IPS DF 6.9 (cell line): ENCODE measurements at regions not wholly inside any gene's neighbourhood (a gene's known extent, or its start where the extent isn't known, plus 50 kb on each side); places are given as distances from the start of the nearest gene placed in this dataset.

ENCODE experiments used
- DNase-seq: peaks from one replicate; pipeline ENCODE4 v3.0.0-alpha.2; 2013; ENCODE audit warnings: low read depth, low spot score
- H3K27ac ChIP-seq: one replicate; pipeline ENCODE4 v1.5.1; 2013; ENCODE audit warnings: low read length, control low read depth
- H3K27me3 ChIP-seq: 2 replicates; pipeline ENCODE4 v1.6.1; 2013; ENCODE audit warnings: mild to moderate bottlenecking, low read length; ENCODE audit not compliant: control insufficient read depth, insufficient read depth
- H3K36me3 ChIP-seq: 2 replicates; pipeline ENCODE4 v1.6.1; 2013; ENCODE audit warnings: low read length; ENCODE audit not compliant: control insufficient read depth, insufficient read depth
- H3K4me1 ChIP-seq: 2 replicates; pipeline ENCODE4 v1.6.1; 2013; ENCODE audit warnings: low read length; ENCODE audit not compliant: control insufficient read depth, insufficient read depth
- H3K4me3 ChIP-seq: 2 replicates; pipeline ENCODE4 v1.5.1; 2013; ENCODE audit warnings: mild to moderate bottlenecking, low read length
- H3K9me3 ChIP-seq: 2 replicates; pipeline ENCODE4 v1.6.1; 2013; ENCODE audit warnings: low read length, inconsistent platforms; ENCODE audit not compliant: control insufficient read depth, insufficient read depth
- WGBS: extraction: QIAGEN DNeasy Blood & Tissue Kit; methylation state at CpG from one replicate; pipeline ENCODE4 v1.1.7; 2013; ENCODE audit warnings: mixed read lengths, missing lambda C conversion rate; ENCODE audit not compliant: insufficient read length, insufficient coverage; 5-methylcytosine and 5-hydroxymethylcytosine counted together

DNA sequence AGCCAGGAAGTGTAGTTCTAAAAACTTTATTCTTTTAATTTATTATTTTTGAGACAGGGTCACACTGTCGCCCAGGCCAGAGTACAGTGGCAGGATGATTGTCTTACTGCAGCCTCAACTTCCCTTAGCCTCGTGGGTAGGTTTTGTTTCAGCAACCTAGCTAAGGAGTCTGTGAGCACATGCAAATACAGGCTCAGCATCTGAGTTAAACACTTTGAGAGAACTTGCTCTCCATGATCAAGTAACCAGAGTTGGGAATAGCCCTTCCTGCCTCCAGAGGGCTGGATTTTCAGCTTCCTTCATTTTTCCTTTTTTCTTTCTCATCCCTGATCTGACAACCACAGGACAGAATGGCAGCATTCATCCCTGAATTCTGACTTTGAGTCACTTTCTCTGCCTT is 871.3 kb downstream of the GALC start:
- Histone ChIP-seq H3K4me3 (no peak overlapping the region), H3K36me3 (no peaks in the 10 kb centered on the region), H3K27ac (no peak overlapping the region), H3K4me1 (0 out of 2 replicates have a peak, but pooled peaks cover 2% of the 10 kb centered on the region), H3K27me3 (no peaks in the 10 kb centered on the region), H3K9me3 (no peaks in the 10 kb centered on the region)
- DNase-seq: no peak
- no CpG with 5 or more reads among the region's 2 CpGs for WGBS

- no peaks in the 10 kb centered on the region for H3K9me3 ChIP-seq
- WGBS: no CpG with 5 or more reads among the region's 1 CpG
- DNase-seq: no peak
- H3K4me1 ChIP-seq: no peaks in the 10 kb centered on the region
- H3K27ac ChIP-seq: no peak overlapping the region
- H3K4me3 ChIP-seq: no peak overlapping the region
- no peaks in the 10 kb centered on the region for H3K27me3 ChIP-seq
- H3K36me3 ChIP-seq: no peaks in the 10 kb centered on the region
These were observed 877.7 kb downstream of the GALC start for GRCh38 chr14:87115234-87115633.

DNA sequence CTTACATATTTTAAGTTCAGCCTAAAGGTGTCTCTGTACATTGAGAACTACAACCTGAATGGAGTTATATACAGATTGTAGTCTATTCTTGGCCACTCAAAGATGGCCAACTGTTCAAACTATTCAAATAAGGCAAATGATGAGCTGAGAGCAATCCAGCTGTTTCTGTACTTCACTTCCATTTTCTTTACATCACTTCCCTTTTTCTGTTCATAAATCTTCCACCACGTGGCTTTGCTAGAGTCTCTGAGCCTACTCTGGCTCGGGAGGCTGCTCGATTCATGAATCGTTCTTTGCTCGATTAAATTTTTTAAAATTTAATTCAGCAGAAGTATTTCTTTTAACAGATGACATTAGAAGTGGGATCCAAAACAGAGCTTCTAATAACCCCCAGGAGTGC is 879.7 kb downstream of the GALC start:
- Histone ChIP-seq H3K36me3 (no peaks in the 10 kb centered on the region), H3K4me1 (no peaks in the 10 kb centered on the region), H3K27ac (no peak overlapping the region), H3K4me3 (no peak overlapping the region), H3K27me3 (no peaks in the 10 kb centered on the region), H3K9me3 (no peaks in the 10 kb centered on the region)
- DNase-seq: no peak
- no CpG with 5 or more reads among the region's 5 CpGs for WGBS

DNA sequence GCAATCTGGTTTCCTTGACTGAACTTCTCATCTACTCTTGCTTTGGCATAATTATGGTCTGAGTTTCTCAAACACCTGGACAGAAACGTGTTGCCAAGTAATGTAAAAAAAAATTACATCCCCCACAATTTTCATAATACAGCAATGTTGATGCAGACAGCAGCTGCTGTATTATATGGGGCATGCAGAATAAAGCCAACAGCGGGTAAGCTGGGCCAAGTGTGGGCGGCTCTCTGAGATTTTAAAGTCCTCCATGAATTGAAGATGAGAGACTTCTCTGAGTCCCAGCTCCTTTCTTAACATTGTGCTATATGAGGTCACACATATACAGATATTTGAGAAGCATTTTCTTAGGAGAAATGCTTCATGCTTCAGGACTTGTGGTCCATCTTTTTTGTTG is 881.2 kb downstream of the GALC start:
- Histone ChIP-seq H3K4me3 (no peak overlapping the region), H3K27me3 (no peaks in the 10 kb centered on the region), H3K27ac (no peak overlapping the region), H3K4me1 (no peaks in the 10 kb centered on the region), H3K36me3 (no peaks in the 10 kb centered on the region), H3K9me3 (no peaks in the 10 kb centered on the region)
- no CpG with 5 or more reads among the region's 3 CpGs for WGBS
- no peak for DNase-seq

- no CpG with 5 or more reads among the region's 1 CpG for WGBS
- Histone ChIP-seq H3K27ac (no peak overlapping the region), H3K9me3 (no peaks in the 10 kb centered on the region), H3K4me1 (no peaks in the 10 kb centered on the region), H3K4me3 (no peak overlapping the region), H3K36me3 (no peaks in the 10 kb centered on the region), H3K27me3 (no peaks in the 10 kb centered on the region)
- DNase-seq: no peak
These were observed 881.9 kb downstream of the GALC start for GRCh38 chr14:87111126-87111525.

GRCh38 chr14:87109271-87109670 is 883.7 kb downstream of the GALC start:
- WGBS: no CpG with 5 or more reads among the region's 3 CpGs
- H3K27ac ChIP-seq: no peak overlapping the region
- H3K4me3 ChIP-seq: no peak overlapping the region
- no peaks in the 10 kb centered on the region for H3K4me1 ChIP-seq
- H3K9me3 ChIP-seq: no peaks in the 10 kb centered on the region
- no peaks in the 10 kb centered on the region for H3K36me3 ChIP-seq
- DNase-seq: no peak
- H3K27me3 ChIP-seq: no peaks in the 10 kb centered on the region

DNA sequence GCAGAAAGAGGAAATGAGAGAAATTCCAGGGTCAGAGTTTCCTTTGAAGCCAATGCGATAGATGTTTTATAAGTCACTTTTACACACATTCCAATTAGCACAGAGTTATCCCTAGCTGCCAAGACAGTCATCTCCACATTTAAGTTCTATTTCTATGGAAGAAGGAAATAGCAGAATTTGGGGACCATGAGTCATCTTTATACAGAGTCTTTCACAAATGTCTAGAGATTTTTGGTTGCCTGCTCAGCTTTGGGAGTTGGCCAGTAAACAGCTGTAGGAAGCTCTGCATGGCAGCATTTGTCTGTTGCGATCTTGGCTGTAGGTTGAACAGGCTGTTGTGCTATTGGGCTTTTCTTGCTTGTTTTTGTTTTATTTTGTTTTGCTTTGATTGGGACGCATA is 884.3 kb downstream of the GALC start:
- Histone ChIP-seq H3K27ac (no peak overlapping the region), H3K4me1 (no peaks in the 10 kb centered on the region), H3K4me3 (no peak overlapping the region), H3K27me3 (no peaks in the 10 kb centered on the region), H3K36me3 (no peaks in the 10 kb centered on the region), H3K9me3 (no peaks in the 10 kb centered on the region)
- DNase-seq: no peak
- no CpG with 5 or more reads among the region's 3 CpGs for WGBS

DNA sequence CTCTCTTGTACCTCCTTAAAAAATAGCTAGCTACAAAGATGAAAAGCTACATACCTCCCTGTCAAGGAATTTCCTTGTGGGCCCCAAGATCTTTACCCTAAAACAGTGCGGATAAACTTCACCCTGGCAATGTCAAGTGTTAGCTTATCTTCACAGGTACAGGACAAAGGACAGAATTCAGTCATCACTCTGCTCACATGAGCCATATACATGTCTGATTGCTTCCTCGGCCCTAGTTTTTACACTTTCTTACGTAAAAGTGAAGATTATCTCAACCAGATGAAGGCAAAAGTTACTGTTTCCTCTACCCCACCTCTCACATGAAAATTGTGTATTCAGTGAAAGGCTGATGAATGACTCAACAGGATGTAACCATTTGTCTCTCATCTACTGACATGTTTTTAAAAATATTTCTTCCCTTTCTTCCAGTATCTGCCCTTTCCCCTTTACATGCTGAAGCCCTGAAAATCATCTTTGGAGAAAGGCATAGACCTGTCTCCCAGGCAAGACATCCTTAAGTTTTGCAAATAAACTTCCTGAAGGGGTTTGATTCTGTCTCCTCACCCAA is 890.1 kb downstream of the GALC start:
- DNase-seq: no peak
- Histone ChIP-seq H3K9me3 (no peaks in the 10 kb centered on the region), H3K4me3 (no peak overlapping the region), H3K36me3 (no peaks in the 10 kb centered on the region), H3K4me1 (no peaks in the 10 kb centered on the region), H3K27ac (no peak overlapping the region), H3K27me3 (no peaks in the 10 kb centered on the region)
- no CpG with 5 or more reads among the region's 3 CpGs for WGBS

DNA sequence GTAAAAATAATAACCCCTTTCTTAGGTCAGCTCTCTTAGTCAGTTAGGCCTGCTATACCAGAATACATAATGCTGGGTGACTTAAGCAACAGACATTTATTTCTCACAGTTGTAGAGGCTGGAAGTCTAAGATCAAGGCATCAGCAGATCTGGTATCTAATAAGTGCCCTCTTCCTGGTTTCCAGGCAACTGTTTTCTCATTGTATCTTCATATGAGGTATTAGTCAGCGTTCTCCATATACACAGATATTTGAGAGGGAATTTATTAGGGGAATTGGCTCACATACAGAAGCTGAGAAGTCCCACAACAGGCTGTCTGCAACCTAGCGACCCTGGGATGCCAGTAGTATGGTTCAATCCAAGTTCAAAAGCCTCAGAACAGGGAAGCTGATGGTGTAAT is 896.0 kb downstream of the GALC start:
- Histone ChIP-seq H3K4me3 (no peak overlapping the region), H3K27me3 (no peaks in the 10 kb centered on the region), H3K9me3 (no peaks in the 10 kb centered on the region), H3K4me1 (no peaks in the 10 kb centered on the region), H3K36me3 (no peaks in the 10 kb centered on the region), H3K27ac (no peak overlapping the region)
- no CpG with 5 or more reads among the region's 2 CpGs for WGBS
- no peak for DNase-seq

- Histone ChIP-seq H3K9me3 (no peaks in the 10 kb centered on the region), H3K36me3 (no peaks in the 10 kb centered on the region), H3K27ac (no peak overlapping the region), H3K27me3 (no peaks in the 10 kb centered on the region), H3K4me3 (no peak overlapping the region), H3K4me1 (no peaks in the 10 kb centered on the region)
- no CpG with 5 or more reads among the region's 2 CpGs for WGBS
- DNase-seq: no peak
These were observed 898.1 kb downstream of the GALC start for GRCh38 chr14:87094913-87095312.

- Histone ChIP-seq H3K4me1 (peaks cover 4% of the 10 kb centered on the region; the same call in 1 of the 2 replicates), H3K4me3 (no peak overlapping the region), H3K27me3 (peaks cover 4% of the 10 kb centered on the region; the same call in 1 of the 2 replicates), H3K36me3 (no peaks in the 10 kb centered on the region), H3K9me3 (no peaks in the 10 kb centered on the region; the same call in 1 of the 2 replicates), H3K27ac (no peak overlapping the region)
- no peak for DNase-seq
- no CpG with 5 or more reads among the region's 3 CpGs for WGBS
These were observed 904.4 kb downstream of the GALC start for GRCh38 chr14:87088588-87088987.
